ENCODE measurements at regions not wholly inside any gene's neighbourhood (a gene's known extent, or its start where the extent isn't known, plus 50 kb on each side); places are given as distances from the start of the nearest gene placed in this dataset.
"Not testable (repeated sequence)": the region's sequence is repeated elsewhere in the genome, so short reads cannot be mapped to it uniquely, and the experiment has no call there.

DNA sequence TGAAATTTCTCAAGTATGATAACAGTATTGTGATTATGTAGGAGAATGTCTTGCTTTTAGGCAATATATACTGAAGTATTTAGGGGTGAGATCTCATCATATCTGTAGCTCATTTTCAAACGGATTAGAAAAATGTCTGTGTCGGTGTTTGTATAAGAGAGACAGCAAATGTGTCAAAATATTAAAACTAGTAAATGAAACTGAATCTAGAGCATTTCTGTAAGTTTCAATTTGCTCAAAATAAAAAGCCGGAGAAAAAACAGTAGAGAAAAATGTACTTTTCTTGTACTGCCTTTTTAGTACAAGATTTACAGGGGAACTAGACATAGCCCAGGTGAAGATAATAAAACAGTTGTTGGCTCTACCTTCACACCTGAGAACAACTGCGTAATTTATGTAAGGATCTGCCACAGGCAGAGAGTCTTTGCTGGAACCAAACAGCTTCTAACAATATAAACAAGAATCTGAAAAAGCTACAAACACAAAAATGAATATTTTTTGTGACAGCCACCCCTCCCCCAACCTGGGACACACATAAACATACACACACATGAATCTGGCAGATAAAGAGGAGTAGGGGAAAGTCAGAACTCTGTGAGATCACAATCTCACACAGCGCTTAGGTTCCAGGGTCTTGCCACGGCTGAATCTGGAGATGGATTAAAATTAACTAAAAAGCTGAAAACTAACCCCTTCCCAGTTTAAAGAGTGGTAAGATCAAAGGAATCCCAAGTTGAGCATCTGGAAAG, 153.3 kb downstream of the AVL9 start:
- no peak for DNase-seq (ENCODE audit: low read depth)

- not testable (repeated sequence) for DNase-seq (ENCODE audit: low read depth)
Measured at GRCh38 chr7:32645255-32645654, 150.0 kb downstream of the AVL9 start.

GRCh38 chr7:32643194-32643593, 147.9 kb downstream of the AVL9 start:
- no peak for DNase-seq (ENCODE audit: low read depth)

DNA sequence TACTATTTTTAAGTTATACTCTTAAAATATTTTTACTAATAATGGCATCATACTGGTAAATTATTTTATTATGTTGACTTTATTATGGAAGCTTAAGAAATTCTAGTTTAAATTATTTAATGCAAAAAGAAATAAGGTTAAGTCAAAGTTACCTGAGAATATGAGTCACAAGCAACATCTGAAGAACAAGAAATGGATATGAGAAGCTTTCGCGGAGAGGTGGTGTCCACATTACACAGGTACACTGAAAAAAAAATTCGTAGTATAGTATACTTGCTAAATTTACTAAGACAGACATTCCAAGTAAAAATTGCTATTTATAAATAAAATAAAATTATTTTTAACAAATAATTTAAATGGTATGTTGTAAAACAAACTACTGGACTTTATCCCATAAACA, 143.8 kb downstream of the AVL9 start:
- DNase-seq (ENCODE audit: low read depth), result no peak

DNA sequence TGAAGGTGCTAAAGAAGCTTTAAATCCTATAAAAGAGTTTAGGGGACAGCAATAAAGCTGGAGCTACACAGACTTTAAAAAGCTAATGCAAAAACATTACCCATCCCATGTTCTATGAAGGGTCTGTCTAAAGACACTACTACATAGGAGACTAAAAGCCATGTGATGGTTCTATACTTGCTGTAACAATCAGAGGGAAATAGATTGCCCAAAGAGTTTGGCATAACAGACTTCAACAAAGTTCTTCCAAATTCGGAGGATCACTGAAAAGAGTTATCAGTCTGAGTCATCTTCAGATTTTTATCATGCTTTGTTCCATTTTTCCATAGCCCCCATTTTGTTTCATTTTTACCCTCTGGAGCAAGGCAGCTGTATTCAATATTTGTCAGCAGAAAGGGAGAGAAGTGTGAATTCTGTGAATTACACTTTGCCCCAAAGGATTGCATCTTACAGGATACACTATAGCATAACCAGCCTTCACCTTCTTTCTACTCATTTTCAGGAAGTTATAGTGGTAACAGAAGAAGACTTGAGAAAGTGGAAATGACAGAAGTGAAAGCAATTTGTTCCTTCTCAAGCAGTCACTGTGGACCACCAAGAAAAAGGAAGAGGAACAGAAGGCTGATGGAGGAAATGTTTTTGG, 143.3 kb downstream of the AVL9 start:
- not testable (repeated sequence) for DNase-seq (ENCODE audit: low read depth)

Measured in Daoy (cell line).